H1 (cell line): ENCODE measurements at regions not wholly inside any gene's neighbourhood (a gene's known extent, or its start where the extent isn't known, plus 50 kb on each side); places are given as distances from the start of the nearest gene placed in this dataset.

Source experiments
- CHD7 ChIP-seq: fragments of 300-600 bp; sonication (generic); IDR thresholded peaks from 2 replicates; pipeline ENCODE4 v1.7.1; 2012; ENCODE audit warnings: low read length, moderate library complexity, mild to moderate bottlenecking, inconsistent platforms; ENCODE audit not compliant: insufficient replicate concordance

- TF ChIP-seq CHD7: no peak
- TF ChIP-seq, all 59 proteins: peak for 0
These were observed 229.1 kb upstream of the ZP4 start (continued) for GRCh38 chr1:238119861-238120260.
